Mammary epithelial cell (primary cell): ENCODE measurements at regions not wholly inside any gene's neighbourhood (a gene's known extent, or its start where the extent isn't known, plus 50 kb on each side); places are given as distances from the start of the nearest gene placed in this dataset.

Experiments
- EZH2 ChIP-seq: IDR thresholded peaks from 2 replicates; pipeline ENCODE4 v1.6.1; 2012; ENCODE audit warnings: low read length, inconsistent platforms, borderline replicate concordance
- TF ChIP-seq, protein P1 (sequence below), 2 donors: IDR thresholded peaks in 1 of 2; conservative IDR thresholded peaks in 1 of 2; 2 replicates each; pipeline ENCODE4 v1.5.1; 2011 to 2012; ENCODE audit warnings: inconsistent platforms in 2 of 2, low read length in 2 of 2, mild to moderate bottlenecking in 2 of 2, control low read depth in 1 of 2, low read depth in 1 of 2; ENCODE audit not compliant: insufficient read depth in 1 of 2; ENCODE audit errors: extremely low read depth in 1 of 2

DNA sequence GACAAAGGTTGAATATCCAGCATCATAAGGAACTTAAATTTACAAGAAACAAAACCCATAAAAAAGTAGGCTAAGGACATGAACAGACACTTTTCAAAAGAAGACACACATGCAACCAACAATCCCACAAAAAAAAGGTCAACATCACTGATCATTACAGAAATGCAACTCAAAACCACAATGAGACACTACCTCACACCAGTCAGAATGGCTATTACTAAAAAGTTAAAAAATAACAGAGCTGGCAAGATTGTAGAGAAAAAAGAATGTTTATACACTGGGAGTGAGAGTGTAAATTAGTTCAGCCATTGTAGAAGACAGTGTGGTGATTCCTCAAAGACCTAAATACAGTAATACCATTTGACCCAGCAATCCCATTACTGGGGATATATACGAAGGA lies 474.7 kb downstream of the TRIML1 start:
- TF ChIP-seq EZH2: no peak
- TF ChIP-seq, protein P1, sequence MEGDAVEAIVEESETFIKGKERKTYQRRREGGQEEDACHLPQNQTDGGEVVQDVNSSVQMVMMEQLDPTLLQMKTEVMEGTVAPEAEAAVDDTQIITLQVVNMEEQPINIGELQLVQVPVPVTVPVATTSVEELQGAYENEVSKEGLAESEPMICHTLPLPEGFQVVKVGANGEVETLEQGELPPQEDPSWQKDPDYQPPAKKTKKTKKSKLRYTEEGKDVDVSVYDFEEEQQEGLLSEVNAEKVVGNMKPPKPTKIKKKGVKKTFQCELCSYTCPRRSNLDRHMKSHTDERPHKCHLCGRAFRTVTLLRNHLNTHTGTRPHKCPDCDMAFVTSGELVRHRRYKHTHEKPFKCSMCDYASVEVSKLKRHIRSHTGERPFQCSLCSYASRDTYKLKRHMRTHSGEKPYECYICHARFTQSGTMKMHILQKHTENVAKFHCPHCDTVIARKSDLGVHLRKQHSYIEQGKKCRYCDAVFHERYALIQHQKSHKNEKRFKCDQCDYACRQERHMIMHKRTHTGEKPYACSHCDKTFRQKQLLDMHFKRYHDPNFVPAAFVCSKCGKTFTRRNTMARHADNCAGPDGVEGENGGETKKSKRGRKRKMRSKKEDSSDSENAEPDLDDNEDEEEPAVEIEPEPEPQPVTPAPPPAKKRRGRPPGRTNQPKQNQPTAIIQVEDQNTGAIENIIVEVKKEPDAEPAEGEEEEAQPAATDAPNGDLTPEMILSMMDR (conservative IDR thresholded peaks at IDR 0.05 in 1 of 2, IDR thresholded peaks at IDR 0.05 in 1 of 2; ENCODE audit: extremely low read depth in 1 of 2, insufficient read depth in 1 of 2, low read depth in 1 of 2, low read length in 2 of 2): no peak
